Left hindlimb (tissue), 1 donor: ENCODE measurements at regions not wholly inside any gene's neighbourhood (a gene's known extent, or its start where the extent isn't known, plus 50 kb on each side); places are given as distances from the start of the nearest gene placed in this dataset.

Source experiments
- DNase-seq: peaks from one replicate; pipeline ENCODE4 v3.0.0-alpha.2; 2018

DNA sequence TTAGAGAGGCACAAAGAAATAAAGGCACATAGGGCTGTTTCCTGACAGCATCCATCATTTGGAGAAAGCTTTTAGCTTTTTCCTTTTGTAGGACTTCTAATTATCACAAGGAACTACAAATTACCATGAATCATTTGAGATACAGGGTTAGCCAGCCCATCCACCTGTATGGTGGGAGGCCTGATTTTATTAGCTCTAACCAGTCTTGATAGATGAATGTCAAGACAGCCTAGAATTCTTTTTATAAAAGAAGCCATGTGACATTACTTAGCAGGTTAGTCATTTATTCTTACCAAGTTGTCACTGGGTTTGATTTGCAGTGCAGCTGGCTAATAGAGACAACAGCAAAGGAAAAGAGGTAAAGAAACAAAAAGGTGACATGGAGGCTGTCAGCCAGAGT, 618.1 kb downstream of the ZNF385D start:
- no peak for DNase-seq

DNA sequence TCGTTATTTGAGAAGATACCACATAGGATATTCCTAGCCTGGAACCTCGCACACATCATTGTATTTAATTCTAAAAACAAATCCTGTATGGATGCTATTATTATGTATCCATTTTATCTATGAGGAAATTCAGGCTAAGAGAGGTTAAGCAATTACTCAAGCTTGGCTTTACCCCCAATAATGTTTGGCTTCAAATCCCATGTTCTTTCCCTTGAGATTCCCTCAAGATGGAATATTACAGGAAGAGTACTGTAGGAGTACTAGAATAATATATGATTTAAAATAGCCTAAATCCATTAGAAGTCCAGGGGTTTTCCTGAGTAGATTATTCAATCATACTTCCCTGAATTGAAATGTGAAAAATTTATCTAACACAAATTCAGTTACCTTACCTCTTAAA, 630.2 kb downstream of the ZNF385D start:
- no peak for DNase-seq

DNA sequence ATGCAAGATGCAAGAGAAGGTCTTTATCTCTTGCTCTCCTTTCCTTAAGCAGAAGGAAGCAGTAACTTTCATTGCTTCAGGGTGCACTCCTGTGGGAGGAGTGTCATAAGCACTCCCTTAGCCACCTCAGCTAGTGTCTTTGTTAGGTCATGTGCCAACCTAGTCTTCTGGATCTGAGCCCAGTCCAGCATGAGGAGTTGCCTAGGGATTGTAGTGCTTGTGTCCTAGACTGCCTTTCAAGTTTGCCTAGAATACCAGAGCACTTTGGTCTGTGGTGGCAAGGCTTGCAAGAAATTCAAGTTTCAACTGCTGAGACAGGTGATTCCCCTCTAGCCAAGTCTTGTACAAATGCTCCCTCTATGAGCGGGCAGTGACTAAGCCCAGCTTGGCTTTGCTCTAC, 633.6 kb downstream of the ZNF385D start:
- DNase-seq, result no peak

DNA sequence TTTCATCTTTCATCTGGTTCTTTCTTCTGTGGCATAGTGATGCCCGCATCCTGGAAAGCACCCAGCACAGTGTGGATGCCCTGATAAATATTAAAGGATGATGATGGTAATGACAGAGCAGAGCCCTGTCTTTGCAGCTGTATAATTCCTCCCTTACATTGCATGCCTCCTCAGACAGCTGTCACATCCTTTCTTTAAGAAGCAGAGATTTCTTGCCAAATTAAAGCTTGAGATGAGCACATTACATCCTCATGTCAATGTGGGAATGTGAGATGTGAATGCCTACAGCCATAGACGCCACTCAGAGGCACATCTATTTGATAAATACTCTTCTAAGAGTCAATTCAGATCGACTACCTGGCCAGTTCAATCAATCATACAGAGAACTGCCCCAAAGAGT, 642.0 kb downstream of the ZNF385D start:
- no peak for DNase-seq

DNA sequence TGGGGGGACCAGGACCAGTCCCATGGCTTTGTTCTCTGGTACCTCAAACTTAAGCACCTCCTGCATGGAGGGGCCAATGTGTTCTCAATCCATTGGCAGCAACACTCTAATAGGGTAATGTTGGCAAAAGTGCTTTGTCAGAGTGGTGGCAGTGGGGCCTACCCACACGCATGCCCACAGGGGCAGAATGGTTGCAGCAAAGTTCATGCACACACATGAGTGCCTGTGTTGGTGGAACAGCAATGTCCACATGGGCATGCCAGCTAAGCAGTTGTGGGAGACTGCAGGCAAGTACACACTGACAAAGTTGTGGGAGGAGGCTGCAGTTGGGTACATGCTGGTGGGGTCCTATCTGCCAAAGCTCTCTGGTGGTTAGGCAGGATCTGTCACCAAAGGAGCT, 645.2 kb downstream of the ZNF385D start:
- DNase-seq, result no peak

DNA sequence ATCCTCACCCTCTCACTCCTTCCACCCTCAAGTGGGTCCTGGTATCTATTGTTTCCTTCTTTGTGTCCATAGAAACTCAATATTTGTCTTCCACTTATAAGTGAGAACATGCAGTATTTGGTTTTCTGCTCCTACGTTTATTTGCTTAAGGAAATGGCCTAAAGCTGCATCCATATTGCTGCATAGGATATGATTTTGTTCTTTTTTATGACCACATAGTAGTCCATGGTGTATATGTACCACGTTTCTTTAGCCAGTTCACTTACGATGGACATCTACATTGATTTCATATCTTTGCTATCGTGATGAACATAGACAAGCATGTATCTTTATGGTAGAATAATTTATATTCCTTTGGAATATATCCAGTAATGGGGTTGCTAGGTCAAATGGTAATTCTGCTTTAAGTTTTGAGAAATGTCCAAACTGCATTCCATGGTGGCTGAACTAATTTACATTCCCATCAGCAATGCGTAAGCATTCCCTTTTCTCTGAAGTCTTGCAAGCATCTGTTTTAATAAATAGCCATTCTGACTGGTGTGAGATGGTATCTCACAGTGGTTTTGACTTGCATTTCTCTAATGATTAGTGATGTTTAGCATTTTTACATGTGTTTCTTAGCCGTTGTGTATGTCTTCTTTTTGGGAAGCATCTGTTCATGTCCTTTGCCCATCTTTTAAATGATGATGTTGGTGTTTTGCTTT, 650.2 kb downstream of the ZNF385D start:
- DNase-seq, result no peak

DNA sequence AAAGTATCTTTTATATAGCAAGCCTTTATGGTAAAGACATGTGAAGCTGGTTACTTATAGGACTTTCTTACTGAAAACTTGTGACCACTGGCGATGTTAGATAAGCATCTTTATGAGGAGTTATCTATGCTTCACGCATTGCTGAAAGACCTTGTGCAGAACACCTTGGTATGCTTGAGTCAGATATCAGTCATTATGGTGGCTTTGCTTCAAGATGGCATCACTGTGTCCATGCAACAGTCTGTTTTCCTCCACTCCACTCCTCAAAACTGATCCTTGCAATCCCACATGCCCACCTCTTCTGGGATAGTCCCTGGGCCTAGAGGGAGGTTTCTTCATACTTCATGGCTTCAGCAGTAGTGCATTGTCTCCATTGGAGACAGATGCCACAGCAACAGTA, 656.3 kb downstream of the ZNF385D start:
- DNase-seq, result no peak

DNA sequence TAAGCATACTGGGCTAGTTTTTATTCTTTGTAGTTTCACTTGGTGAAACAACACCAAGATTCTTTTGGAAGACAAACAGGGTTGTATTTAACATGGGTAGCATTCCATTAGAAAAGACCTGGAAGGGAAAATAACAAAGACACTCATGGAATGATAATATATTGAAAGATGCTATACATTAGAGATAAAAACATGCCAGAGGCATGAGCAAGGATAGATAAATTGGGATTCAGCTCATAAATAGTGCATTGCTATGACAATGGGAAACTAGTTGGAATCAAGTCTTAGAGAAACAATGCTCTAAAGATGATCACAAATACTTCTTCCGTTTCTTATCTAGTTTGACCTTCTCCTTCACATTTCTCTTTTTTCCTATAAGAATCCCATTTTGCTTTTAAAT, 677.4 kb downstream of the ZNF385D start:
- DNase-seq, result no peak

DNA sequence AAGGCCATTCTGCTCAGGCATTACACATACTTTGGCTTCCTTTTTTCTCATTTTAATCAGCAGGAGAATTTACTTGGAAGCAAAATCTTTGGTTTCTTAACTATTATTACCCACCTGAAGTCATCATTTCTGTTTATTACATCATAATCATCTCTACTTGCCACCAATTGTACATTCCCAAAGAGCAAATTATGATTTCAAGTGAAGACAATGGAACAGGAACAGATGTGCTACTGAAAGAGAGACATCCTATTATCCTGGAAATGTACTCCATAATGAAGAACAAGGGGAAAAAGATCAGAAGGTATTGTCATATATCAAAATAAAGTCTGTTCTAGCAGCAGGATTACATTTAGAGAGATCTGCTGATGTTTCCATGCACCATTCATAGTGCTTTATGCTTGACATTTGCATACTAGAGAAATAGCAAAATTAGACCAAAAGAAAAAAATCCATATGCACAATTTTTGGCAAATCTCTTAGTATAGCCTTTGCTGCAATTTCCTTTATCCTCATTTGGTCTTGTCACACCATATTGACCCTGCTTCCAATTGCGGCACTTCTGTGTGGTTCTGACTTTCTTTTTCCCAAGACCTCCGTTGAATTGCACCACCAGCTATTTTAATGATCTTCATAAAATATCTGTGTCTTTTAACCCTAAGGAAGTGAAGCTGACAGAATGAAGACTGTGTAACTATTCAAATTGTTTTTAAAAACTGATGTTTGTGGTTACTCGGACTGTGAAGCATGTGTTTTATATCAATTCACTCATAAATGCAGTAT, 683.8 kb downstream of the ZNF385D start:
- DNase-seq, result no peak

DNA sequence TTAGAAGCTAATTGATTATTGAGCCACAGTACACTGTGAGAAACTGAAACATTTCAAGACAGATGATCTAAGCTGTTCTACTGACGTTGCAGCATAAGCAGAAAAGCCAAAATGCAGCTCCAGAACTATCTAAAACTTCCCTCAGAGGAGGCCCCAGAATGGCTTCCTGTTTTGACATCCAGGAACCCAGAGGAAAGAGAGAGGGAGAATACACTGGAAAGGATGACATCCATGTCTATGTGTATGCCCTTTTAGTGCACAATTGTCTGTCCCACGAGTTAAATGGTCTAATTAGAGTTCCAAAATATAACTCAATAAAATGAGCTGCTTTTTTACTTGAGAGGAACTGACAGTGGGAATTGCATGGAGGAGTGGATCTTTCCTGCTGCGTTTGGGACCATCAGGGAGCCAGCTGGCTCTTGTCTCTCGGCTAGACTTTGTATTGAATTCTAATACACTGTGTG, 688.1 kb downstream of the ZNF385D start:
- peak; percentile 48 for DNase-seq

DNA sequence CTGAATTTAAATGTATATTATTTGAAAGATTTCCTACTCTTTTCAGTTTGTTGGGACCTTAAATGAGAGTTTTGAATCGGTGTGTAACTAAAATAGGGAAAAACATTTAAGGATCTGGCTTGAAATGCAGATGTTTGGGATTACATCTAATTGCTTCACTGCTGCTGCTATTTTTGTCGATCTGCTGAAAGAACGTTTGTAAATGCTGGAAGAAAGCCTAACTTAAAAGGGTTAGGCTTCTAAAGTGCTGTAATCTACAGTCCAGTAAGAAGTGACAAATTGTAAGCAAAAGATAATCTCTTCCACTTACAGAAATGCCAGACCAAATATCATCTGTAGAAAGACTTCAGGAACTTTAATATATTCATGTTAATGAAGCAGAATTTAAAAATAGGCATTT, 691.6 kb downstream of the ZNF385D start:
- DNase-seq, result no peak

DNA sequence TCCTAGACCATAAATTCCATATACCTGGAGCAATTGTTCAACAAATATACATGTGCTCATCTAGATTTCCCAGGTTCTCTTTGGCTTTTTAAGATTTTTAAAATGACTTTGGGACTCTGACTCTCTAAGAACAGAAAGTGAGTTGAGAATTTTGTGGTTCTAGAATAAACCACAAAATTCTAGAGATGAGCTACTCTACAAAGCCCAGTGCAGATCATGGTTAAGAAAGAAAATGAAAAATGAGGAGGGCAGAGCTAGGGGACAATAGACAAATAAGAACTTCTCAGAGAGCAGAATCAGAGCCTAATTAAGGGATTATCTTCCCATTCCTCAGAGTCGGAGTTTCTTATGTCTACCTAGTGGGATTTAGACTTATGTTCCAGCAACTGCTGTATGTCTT, 694.7 kb downstream of the ZNF385D start:
- no peak for DNase-seq

DNA sequence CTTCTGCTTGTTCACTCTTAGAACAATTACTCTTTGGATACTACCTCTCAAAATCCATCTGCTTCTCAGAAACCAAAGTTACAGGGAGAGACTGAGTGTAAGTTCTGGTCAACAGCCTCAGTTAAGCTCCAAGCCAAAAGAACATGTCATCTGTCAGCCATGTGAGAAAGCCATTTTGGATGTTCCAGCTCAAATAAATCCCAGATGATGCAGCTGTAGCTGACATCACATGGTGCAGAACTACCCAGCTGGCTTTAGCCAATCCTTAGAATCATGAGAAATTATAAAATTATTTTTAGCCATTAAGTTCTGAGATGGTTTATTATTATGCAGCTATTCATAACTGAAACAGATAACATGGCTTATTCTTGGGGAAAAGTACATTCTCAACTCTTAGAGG, 696.0 kb downstream of the ZNF385D start:
- DNase-seq, result no peak

DNA sequence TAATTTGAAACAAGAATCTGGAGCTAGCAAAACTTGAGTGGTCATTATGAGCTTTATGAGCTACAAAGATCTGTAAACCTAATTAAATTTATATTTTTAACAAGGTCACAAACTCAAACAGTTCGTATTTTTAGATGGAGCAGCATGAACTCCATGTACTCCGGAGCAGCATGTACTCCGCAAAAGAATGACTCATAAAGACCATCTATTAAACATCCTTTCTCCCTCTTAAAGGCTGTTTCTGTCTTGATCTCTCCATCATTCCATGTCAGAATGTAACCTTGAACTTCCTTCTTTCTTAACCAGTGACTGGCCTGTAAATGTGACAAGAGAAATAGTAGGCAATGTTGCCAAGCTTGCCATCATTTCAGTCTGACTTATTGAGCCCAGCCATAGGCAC, 696.9 kb downstream of the ZNF385D start:
- no peak for DNase-seq

DNA sequence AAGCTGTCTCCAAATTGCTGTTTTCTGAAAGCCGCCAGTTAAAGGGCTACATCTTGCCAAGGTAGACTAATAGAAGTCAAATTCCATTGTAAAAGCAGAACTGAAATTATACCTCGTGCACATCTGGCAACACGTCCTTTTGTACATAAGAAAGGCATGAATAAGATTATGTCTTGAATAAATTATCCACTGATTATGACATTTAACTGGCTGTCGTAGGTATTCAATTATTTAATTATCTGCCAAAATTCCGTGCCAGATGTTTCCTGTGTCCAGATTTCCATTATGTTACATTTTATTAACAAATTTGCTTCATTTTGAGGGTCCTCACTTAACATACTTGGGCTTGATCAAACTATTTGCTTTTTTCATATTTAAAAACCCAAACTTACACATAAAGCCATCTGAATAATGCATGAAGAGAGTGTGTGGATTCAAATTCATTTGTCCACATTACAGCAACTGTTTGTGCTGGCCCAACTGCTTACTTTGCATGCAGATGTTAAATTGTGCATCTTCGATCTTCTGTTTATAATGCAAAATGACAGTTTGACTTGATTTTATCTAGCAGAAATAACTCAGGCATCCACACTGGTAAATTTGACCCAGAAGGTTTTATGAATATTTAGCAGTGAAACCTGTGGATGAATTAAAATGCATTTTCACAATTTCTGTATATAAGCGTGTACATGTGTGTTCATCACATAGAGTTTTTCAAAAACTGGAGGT, 701.5 kb downstream of the ZNF385D start:
- no peak for DNase-seq

DNA sequence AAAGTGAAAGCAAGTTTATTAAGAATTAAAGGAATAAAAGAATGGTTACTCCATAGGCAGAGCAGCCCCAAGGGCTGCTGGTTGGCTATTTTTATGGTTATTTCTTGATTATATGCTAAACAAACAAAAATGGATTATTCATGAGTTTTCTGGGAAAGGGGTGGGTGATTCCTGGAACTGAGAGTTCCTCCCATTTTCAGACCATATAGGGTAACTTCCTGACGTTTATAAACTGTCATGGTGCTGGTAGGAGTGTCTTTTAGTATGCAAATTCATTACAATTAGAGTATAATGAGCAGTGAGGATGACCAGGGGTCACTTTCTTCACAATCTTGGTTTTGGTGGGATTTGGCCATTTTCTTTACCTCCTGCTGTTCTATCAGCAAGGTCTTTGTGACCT, 707.9 kb downstream of the ZNF385D start:
- DNase-seq, result no peak

DNA sequence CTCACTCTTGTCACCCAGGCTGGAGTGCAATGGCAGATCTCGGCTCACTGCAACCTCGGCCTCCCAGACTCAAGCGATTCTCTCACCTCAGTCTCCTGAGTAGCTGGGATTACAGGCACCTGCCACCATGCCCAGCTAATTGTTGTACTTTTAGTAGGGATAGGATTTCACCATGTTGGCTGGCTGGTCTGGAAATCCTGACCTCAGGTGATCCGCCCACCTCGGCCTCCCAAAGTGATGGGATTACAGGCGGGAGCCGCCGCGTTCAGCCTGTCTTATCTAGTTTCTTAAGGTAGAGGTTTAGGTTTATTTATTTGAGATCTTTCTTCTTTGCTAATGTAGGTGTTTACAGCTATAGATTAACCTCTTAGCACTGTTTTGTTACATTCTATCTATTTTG, 708.8 kb downstream of the ZNF385D start:
- DNase-seq, result no peak

DNA sequence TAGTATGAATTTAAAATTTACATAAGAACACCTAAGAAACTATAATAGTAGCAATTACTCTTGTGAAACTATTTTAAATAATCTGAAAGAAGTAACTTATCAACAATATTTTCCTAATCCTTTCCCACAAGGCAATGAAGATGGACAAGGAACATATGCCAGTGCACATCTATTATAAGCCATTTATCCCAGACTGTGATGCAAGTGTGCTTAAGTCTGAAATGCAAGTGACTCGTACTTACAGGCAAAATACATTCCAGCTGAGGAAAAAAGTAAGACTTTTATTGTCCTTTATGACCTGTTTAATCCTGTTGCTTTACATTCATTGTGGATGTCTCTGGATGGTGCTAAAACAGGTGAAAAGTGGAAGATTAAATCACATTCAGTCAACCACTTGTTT, 709.4 kb downstream of the ZNF385D start:
- no peak for DNase-seq

DNA sequence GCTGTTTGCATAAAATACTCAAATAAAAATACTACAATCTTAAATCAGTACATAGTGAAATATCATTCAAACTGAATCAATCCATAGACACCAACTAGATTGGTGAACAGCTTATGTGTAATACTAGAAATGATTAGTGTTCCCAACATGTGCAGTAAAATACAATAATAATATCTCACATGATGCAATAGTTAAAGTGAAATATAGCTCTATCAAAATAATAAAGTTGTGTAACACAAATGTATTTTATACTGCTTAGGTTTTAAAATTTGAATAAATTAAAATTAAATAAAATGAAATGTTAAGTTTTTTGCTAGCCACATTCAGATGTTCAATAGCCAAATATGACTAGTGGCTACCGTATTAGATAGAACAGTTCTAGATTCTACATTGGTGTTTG, 714.1 kb downstream of the ZNF385D start:
- no peak for DNase-seq

DNA sequence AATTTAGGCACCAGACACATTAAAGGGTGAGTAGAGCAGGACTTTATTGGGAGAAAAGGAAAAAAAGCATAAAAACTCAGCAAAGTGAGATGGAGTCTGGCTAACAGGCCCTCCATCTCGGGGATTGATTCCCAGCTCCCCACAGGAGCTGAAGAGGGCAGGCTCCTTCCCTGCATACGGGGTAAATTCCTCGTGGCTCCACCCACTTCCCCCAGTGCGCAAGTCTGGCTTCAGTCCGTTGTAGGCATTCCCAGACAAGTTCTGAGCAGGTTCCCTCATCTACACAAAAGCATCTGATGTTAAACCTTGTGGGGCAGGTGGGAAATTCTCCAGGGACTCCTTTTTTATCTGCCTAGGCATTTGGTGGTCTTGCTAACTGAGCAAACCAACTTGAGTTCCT, 722.6 kb downstream of the ZNF385D start:
- DNase-seq, result no peak

DNA sequence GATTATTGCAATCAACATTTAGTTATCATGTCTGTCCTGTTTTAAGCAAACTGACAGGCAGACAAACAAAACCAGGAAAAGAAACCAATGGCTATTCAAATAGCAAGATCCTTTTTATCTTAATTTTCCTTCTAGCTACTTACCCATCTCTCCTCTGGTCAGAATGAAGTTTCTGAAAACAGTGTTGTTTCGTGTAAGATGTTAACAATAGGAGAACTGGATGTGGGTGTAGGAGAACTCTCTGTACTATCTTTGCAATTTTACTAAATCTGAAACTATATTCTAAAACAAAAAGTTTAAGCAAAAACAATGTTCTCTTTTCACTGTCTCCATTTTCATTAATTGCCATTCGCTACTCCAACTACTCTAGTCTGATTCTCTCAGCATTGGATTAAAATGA, 726.4 kb downstream of the ZNF385D start:
- no peak for DNase-seq

DNA sequence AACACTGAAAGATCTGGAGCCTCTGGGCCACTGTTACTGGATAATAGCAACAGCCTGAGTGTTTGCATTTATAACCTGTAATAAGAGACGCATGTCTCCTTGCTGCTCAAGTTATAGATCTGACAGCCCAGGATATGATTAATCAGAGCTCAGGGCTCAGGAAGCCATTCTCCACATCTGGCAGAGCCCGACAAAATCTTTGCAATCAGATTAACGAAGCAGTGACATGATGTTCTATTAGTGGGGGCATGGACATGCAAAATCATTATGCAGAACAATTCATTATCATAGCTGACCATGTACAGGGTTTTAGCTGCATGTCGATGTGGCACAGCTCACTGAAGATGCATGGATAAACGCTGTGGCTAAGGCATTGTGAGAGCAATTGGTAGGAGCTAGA, 730.3 kb downstream of the ZNF385D start:
- no peak for DNase-seq

DNA sequence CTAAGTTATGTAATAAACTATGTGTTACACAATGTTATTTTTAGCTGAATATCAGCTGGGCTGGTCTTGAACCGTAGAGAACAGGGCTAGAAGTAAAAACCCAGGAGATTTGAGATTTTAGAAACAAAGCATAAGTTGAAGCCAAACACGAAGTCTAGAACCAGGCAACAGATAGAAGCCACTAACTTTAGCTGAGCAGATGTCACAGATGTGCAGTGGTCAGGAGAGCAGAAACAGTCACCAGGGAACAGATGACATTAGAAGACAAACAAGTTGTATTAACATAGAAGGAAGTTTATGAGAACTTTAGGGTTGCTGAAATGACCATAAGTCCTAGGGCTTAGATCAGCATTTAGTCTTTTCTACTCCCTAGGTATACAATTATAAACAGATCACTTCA, 731.0 kb downstream of the ZNF385D start:
- DNase-seq, result no peak
